HCT116 (cell line): ENCODE measurements at regions not wholly inside any gene's neighbourhood (a gene's known extent, or its start where the extent isn't known, plus 50 kb on each side); places are given as distances from the start of the nearest gene placed in this dataset.

Source experiments
- ATAC-seq: fragments of 200-7000 bp; cut with Tn5 transposase; 2 replicates; pipeline ENCODE4 v1.9.1; 2020; ENCODE audit warnings: mild to moderate bottlenecking, moderate library complexity
- BruUV-seq: library from RNA; stranded (reverse); fragments of 400-500 nt; replicated peaks from 2 replicates; lab custom pipeline; 2021; lab: Mats Ljungman, UMichigan
- CTCF ChIA-PET: fragments of 300-600 bp; sonication (Branson Sonifier 250); formaldehyde crosslinking; loops from one replicate; lab custom pipeline; 2021; ENCODE audit warnings: antibody characterized with exemption; lab: Charles Lee
- POLR2A ChIA-PET: fragments of 300-600, 350-600 bp; sonication (Branson Sonifier 250); formaldehyde crosslinking; loops from one replicate; lab custom pipeline; 2021; ENCODE audit warnings: antibody characterized with exemption; lab: Charles Lee
- RAD21 ChIA-PET, 2 experiments: fragments of 300-600 bp; sonication (Branson Sonifier 250); formaldehyde crosslinking; loops; one replicate each; lab custom pipeline; 2023; ENCODE audit warnings: low total read pairs in 2 of 2; ENCODE audit not compliant: uncharacterized antibody in 2 of 2, unreplicated experiment in 2 of 2, low non-redundant PET in 1 of 2; lab: Charles Lee
- DNase-seq: peaks from one replicate; pipeline ENCODE4 v3.0.0-alpha.2; 2010; ENCODE audit warnings: low read depth, low spot score
- H2AFZ ChIP-seq: fragments of 200-600 bp; shearing (Covaris generic), sonication (generic); 2 replicates; pipeline ENCODE4 v1.6.1; 2017; ENCODE audit warnings: low read depth, mixed run types, mixed read lengths, antibody characterized with exemption, low read length; ENCODE audit not compliant: poor library complexity, severe bottlenecking
- H3K27ac ChIP-seq: 2 replicates; pipeline ENCODE4 v1.5.1; 2012; ENCODE audit warnings: low read depth, low read length
- H3K27me3 ChIP-seq: fragments of 200-600 bp; sonication (generic); 2 replicates; pipeline ENCODE4 v1.6.1; 2016; ENCODE audit warnings: mixed run types, low read length, mixed read lengths; ENCODE audit not compliant: insufficient read depth
- H3K36me3 ChIP-seq, 2 experiments: fragments of 200-500 bp in 1 of 2; fragments of 200-600 bp in 1 of 2; sonication (Bioruptor generic) in 1 of 2; sonication (generic) in 1 of 2; 2 replicates each; pipeline versions ENCODE4 v1.5.1 to v1.6.1; 2014 to 2016; ENCODE audit warnings: low read length in 2 of 2, inconsistent platforms in 1 of 2, mixed read lengths in 1 of 2, mixed run types in 1 of 2; ENCODE audit not compliant: insufficient read depth in 2 of 2, control insufficient read depth in 1 of 2
- H3K4me1 ChIP-seq, 2 experiments: fragments of 200-600 bp in 1 of 2; sonication (generic) in 1 of 2; 2 replicates each; pipeline versions ENCODE4 v1.5.1 to v1.6.1; 2012 to 2017; ENCODE audit warnings: low read length in 2 of 2, inconsistent platforms in 1 of 2, mild to moderate bottlenecking in 1 of 2, mixed read lengths in 1 of 2, mixed run types in 1 of 2, moderate library complexity in 1 of 2; ENCODE audit not compliant: insufficient read depth in 2 of 2, control insufficient read depth in 1 of 2
- H3K4me2 ChIP-seq: fragments of 200-600 bp; sonication (generic); 2 replicates; pipeline ENCODE4 v1.6.1; 2017; ENCODE audit warnings: mixed run types, low read length, mixed read lengths
- H3K4me3 ChIP-seq, 2 experiments: fragments of 200-600 bp in 1 of 2; sonication (generic) in 1 of 2; replicated peaks in 1 of 2; 2 replicates each; pipeline ENCODE4 v1.5.1; 2011 to 2016; ENCODE audit warnings: low read length in 2 of 2, control low read depth in 1 of 2, low read depth in 1 of 2, mild to moderate bottlenecking in 1 of 2, mixed read lengths in 1 of 2, mixed run types in 1 of 2
- H3K79me2 ChIP-seq: fragments of 200-600 bp; sonication (generic); 2 replicates; pipeline ENCODE4 v1.6.1; 2017; ENCODE audit warnings: mild to moderate bottlenecking, mixed run types, low read length, moderate library complexity, mixed read lengths; ENCODE audit not compliant: insufficient read depth
- H3K9ac ChIP-seq: fragments of 200-600 bp; sonication (generic); 2 replicates; pipeline ENCODE4 v1.6.1; 2016; ENCODE audit warnings: low read length, mixed read lengths
- H3K9me2 ChIP-seq: fragments of 200-600 bp; sonication (generic), shearing (Covaris generic); 2 replicates; pipeline ENCODE4 v1.6.1; 2017; ENCODE audit warnings: mixed run types, mild to moderate bottlenecking, moderate library complexity; ENCODE audit not compliant: insufficient read depth
- H3K9me3 ChIP-seq, 2 experiments: fragments of 200-500 bp in 1 of 2; fragments of 200-600 bp in 1 of 2; sonication (Bioruptor generic) in 1 of 2; sonication (generic) in 1 of 2; 2 replicates each; pipeline ENCODE4 v1.6.1; 2014 to 2017; ENCODE audit warnings: low read length in 2 of 2, mixed read lengths in 2 of 2, inconsistent platforms in 1 of 2, low read depth in 1 of 2, mild to moderate bottlenecking in 1 of 2, mixed run types in 1 of 2, moderate library complexity in 1 of 2; ENCODE audit not compliant: control insufficient read depth in 1 of 2, insufficient read depth in 1 of 2
- H4K20me1 ChIP-seq: fragments of 200-600 bp; sonication (generic), shearing (Covaris generic); 2 replicates; pipeline ENCODE4 v1.6.1; 2017; ENCODE audit warnings: mixed run types, mild to moderate bottlenecking, moderate library complexity; ENCODE audit not compliant: insufficient read depth
- CBX3 ChIP-seq: IDR thresholded peaks from 2 replicates; pipeline ENCODE4 v1.6.1; 2012; ENCODE audit warnings: low read depth
- EGR1 ChIP-seq: IDR thresholded peaks from 2 replicates; pipeline ENCODE4 v1.6.1; 2012; ENCODE audit warnings: low read depth
- JUND ChIP-seq: IDR thresholded peaks from 2 replicates; pipeline ENCODE4 v1.6.1; 2012
- POLR2A ChIP-seq: IDR thresholded peaks from 2 replicates; pipeline ENCODE4 v1.7.0; 2011; ENCODE audit warnings: borderline replicate concordance; ENCODE audit not compliant: insufficient read depth, insufficient read length; ENCODE audit errors: extremely low read depth
- POLR2AphosphoS5 ChIP-seq: IDR thresholded peaks from 2 replicates; pipeline ENCODE4 v1.6.1; 2011; ENCODE audit warnings: mild to moderate bottlenecking, low read depth, low read length, moderate library complexity
- RAD21 ChIP-seq: IDR thresholded peaks from 2 replicates; pipeline ENCODE4 v1.6.1; 2012; ENCODE audit warnings: low read depth, mild to moderate bottlenecking
- SRF ChIP-seq: IDR thresholded peaks from 2 replicates; pipeline ENCODE4 v1.6.1; 2012; ENCODE audit warnings: low read depth
- ZNF274 ChIP-seq: fragments of 200-500 bp; sonication (Bioruptor generic); IDR thresholded peaks from 2 replicates; pipeline ENCODE4 v1.6.1; 2014; ENCODE audit warnings: mild to moderate bottlenecking, low read depth, low read length, inconsistent platforms
- intact Hi-C: fragments of 100-400 bp; cut with micrococcal nuclease; formaldehyde crosslinking; loops from 2 replicates; pipeline ENCODE4 v1.10.0; 2022
- TF ChIP-seq, protein P1 (sequence below), 3 experiments: fragments of 200-600 bp in 1 of 3; sonication (generic) in 1 of 3; IDR thresholded peaks in 2 of 3; conservative IDR thresholded peaks in 1 of 3; 2 replicates each; pipeline ENCODE4 v1.5.1; 2012 to 2017; ENCODE audit warnings: low read depth in 2 of 3, low read length in 2 of 3, antibody characterized with exemption in 1 of 3, borderline replicate concordance in 1 of 3, control low read depth in 1 of 3, mild to moderate bottlenecking in 1 of 3, mixed read lengths in 1 of 3, mixed run types in 1 of 3, moderate library complexity in 1 of 3; ENCODE audit not compliant: insufficient read depth in 1 of 3

DNA sequence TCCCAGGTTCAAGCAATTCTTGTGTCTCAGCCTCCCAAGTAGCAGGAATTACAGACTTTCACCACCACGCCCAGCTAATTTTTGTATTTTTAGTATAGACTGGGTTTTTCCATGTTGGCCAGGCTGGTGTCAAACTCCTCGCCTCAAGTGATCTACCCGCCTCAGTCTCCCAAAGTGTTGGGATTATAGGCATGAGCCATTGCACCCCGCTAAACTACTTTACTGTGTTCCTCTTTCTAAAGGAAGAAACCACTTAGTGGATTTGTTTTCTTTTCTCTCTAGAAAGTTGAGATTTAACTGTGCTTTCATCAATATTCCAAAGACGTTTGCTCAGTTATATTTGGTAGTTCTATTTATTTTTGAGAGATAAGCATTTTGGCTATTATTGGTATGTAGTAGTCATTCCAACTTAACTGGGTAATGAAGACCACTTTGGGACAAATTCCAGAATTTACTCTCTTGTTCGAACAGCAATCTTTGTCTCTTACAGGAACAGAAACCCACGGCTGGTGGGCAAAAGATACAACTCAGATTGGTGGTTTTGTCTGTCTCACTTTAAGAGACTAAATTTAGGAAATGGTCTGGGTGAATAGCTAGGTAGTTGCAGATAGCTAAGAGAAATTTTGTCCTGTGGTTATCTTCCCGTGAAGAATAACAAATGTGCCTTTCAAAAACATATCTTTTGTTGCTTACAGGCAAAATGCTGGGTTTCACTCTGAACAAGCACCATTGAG, 103.5 kb upstream of the CD55 start:
- H3K9me3 ChIP-seq, result no peaks in the 10 kb centered on the region
- RAD21 ChIA-PET, result no interaction called here
- CTCF ChIA-PET, result no interaction called here
- H3K4me2 ChIP-seq, result no peak overlapping the region
- intact Hi-C loops, result no loop called here
- no peak overlapping the region for H2AFZ ChIP-seq
- H3K9ac ChIP-seq, result no peak overlapping the region
- H3K4me3 ChIP-seq, result no peak overlapping the region
- H4K20me1 ChIP-seq, result no peaks in the 10 kb centered on the region
- H3K79me2 ChIP-seq, result no peaks in the 10 kb centered on the region
- ATAC-seq, result no peak
- BruUV-seq, result no TSS peak
- no peaks in the 10 kb centered on the region for H3K36me3 ChIP-seq
- no peaks in the 10 kb centered on the region for H3K27me3 ChIP-seq
- H3K9me2 ChIP-seq, result no peaks in the 10 kb centered on the region
- H3K27ac ChIP-seq, result no peak overlapping the region
- POLR2A ChIA-PET, result no interaction called here
- no peak for TF ChIP-seq POLR2A
- no peak for TF ChIP-seq CBX3
- no peak for TF ChIP-seq JUND
- TF ChIP-seq POLR2AphosphoS5, result no peak
- no peak for TF ChIP-seq SRF
- TF ChIP-seq, protein P1, sequence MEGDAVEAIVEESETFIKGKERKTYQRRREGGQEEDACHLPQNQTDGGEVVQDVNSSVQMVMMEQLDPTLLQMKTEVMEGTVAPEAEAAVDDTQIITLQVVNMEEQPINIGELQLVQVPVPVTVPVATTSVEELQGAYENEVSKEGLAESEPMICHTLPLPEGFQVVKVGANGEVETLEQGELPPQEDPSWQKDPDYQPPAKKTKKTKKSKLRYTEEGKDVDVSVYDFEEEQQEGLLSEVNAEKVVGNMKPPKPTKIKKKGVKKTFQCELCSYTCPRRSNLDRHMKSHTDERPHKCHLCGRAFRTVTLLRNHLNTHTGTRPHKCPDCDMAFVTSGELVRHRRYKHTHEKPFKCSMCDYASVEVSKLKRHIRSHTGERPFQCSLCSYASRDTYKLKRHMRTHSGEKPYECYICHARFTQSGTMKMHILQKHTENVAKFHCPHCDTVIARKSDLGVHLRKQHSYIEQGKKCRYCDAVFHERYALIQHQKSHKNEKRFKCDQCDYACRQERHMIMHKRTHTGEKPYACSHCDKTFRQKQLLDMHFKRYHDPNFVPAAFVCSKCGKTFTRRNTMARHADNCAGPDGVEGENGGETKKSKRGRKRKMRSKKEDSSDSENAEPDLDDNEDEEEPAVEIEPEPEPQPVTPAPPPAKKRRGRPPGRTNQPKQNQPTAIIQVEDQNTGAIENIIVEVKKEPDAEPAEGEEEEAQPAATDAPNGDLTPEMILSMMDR (IDR thresholded peaks at IDR 0.05 in 2 of 3, conservative IDR thresholded peaks at IDR 0.05 in 1 of 3; ENCODE audit: borderline replicate concordance in 1 of 3, insufficient read depth in 1 of 3, low read depth in 2 of 3, low read length in 2 of 3), result no peak
- TF ChIP-seq EGR1, result no peak
- no peak for TF ChIP-seq RAD21
- no peak for TF ChIP-seq ZNF274
- TF ChIP-seq, all 23 proteins: peak for 0
- no peak for DNase-seq
- peaks cover 0 to 9% of the 10 kb centered on the region in 2 experiments; a peak in 1 of 4 replicates for H3K4me1 ChIP-seq
